Ammon's horn (tissue), 1 donor: ENCODE measurements at regions not wholly inside any gene's neighbourhood (a gene's known extent, or its start where the extent isn't known, plus 50 kb on each side); places are given as distances from the start of the nearest gene placed in this dataset.
"Not testable (repeated sequence)": the region's sequence is repeated elsewhere in the genome, so short reads cannot be mapped to it uniquely, and the experiment has no call there.

Source experiments
- DNase-seq: peaks from one replicate; pipeline ENCODE4 v3.0.0-alpha.2; 2016; ENCODE audit warnings: low spot score

DNA sequence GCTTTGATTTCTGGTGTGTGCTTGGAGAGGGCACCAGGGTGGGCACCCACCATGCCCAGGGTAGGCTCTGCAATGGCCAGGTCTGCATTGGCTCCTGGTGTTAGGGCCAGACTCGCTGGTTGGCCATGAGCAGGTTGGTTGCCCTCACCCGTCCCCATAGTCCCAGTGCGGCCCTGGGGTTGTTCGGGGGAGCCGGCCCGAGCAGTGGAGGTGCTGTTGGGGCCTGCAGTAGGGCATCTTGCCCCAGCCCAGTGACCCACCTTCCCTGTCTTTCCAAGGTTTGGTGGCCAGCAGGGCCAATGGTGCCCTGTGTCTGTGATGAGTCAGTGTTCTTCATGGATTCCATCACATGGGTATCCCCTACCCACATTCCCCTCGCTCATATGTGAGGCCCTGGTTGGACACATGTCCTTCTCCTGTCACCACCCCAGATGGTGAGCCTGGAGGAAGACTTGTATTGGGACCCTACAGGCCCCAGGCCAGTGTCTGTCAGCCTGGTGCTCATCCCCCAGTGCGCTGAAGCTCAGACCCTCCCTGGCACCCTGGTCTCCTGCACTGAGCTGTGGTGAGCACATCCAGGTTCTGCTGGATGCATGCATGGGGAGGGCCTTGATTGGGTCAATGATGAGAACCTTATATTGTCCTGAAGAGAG lies 190.1 kb downstream of the UBE3A start:
- DNase-seq = no peak

DNA sequence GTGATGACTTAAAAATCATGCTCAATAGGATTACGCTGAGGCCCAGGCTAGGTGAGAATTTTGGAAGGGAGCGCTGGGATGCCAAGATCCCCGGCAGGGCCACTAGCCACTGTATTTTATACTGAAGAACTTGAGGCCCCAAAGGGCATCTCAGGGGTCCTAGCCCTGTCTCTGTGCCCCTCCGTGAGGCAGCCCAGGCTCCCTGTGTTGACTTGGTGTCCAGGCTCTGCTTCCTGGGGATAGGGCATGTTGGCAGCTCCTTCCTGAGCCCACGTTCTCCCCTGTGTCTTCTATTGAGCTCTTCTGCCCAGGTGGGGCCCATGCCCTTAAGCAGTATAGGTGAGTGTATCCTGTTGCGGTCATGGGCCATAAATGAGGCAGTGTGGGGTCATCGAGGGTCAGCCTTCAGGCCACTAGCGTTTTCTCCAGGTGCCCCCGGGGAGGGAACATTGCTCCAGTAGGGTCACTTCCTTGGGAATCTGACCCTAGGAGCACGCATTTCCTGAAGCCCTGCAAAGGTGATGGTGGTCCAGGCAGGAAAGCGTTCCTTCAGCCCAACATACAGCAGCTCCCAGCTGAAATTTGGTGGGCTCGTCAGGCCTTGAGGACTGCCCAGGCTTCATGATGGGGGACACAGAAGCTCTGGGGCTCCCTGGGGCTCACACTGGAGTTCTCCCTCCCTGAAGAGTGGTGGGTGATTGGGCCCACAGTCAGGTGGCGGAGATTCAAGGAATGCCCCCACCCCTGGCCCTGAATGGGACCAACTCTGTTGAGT lies 189.4 kb downstream of the UBE3A start:
- DNase-seq = no peak

DNA sequence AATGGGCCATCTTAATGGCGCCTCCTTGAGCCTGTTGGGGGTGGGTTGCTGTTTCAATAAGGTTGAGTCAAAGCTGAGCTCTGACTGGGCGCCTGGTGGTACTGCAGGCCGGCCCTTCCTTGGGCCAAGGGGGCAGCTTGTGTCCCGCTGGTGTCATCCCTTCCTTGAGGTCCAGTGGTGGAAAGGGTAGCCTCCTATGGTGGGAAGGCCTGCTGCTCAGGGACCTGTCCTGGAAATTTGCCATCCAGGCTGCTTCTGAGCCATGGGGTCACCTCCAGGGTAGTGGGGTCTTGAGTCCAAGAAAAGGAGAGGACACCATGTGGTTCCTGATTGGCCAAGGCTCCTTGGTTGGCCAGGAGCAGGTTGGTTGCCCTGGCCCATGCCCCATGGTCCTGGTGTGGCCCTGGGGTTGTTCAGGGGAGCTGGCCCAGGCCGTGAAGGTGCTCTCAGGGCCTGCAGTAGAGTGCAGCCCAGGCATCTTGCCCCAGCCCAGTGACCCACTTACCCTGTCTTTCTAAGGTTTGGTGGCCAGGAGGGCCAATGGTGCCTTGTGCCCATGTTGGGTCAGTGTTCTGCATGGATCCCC lies 188.7 kb downstream of the UBE3A start:
- DNase-seq = no peak

DNA sequence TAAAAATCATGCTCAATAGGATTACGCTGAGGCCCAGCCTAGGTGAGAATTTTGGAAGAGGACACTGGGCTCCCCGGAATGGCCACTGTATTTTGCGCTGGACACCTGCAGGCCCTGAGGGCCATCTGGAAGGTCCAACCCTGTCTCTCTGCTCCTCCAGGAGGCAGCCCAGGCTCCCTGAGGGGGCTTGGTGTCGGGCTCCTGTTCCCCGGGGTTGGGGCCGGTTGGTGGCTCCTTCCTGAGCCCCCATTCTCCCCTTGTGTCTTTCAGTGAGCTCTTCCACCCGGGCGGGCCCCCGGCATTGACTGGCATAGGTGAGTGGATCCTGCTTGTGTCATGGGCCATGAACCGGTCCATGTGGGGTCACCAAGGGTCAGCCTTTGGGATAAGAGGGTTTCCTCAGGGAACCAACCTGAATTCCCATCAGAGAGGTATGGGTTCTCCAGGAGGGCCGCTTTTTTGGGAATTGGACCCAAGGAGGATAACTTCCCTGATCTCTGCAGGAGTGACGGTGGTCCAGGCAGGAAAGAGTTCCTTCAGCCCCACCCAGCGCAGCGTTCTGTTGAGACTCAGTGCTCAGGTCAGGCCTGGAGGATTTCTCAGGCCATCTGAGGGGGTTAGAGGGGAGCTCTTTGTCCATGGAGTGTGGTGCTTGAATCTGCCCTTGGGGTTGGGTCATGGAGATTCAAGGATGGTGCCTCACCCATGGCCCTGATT lies 187.8 kb downstream of the UBE3A start:
- no peak for DNase-seq

DNA sequence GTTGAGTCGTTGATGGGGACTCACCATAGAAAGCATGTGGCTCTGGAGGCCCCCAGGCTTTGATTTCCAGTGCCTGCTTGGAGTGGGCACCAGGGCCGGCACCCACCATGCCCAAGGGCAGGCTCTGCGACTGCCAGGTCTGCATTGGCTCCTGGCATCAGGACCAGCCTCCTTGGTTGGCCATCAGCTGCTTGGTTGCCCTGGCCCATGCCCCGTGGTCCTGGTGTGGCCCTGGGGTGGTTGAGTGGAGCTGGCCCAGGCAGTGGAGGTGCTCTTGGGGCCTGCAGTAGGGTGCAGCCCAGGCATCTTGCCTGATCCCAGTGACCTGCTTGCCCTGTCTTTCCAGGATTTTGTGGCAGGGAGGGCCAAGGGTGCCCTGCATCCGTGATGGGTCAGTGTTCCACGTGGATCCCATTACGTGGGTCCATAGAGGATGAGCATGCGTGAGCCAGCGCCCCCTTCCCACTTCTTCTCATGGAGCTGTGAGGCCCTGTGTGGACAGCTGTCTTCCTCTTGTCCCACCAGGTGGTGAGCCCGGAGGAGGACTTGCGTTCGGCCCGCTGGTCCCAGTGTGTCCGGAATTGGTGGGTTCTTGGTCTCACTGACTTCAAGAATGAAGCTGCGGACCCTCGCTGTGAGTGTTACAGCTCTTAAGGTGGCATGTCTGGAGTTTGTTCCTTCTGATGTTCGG lies 187.0 kb downstream of the UBE3A start:
- DNase-seq = peak; percentile 1

DNA sequence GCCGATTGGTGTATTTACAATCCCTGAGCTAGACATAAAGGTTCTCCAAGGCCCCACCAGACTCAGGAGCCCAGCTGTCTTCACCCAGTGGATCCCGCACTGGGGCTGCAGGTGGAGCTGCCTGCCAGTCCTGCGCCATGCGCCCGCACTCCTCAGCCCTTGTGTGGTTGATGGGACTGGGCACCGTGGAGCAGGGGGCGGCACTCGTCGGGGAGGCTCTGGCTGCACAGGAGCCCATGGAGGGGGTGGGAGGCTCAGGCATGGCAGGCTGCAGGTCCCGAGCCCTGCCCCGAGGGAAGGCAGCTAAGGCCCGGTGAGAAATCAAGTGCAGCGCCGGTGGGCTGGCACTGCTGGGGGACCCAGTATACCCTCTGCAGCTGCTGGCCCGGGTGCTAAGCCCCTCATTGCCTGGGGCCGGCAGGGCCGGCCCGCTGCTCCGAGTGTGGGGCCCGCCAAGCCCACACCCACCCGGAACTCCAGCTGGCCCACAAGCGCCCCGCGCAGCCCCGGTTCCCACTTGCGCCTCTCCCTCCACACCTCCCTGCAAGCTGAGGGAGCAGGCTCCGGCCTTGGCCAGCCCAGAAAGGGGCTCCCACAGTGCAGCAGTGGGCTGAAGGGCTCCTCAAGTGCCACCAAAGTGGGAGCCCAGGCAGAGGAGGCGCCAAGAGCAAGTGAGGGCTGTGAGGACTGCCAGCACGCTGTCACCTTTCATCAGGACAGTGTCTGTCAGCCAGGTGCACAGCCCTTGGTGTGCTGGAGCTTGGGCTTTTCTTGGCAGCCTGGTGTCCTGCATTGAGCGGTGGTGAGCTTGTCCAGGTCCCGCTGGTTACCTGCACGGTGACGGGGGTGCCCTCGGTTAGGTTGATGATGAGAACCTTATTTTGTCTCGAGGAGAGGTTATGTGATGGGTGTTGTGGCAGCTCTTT lies 185.5 kb downstream of the UBE3A start:
- not testable (repeated sequence) for DNase-seq

DNA sequence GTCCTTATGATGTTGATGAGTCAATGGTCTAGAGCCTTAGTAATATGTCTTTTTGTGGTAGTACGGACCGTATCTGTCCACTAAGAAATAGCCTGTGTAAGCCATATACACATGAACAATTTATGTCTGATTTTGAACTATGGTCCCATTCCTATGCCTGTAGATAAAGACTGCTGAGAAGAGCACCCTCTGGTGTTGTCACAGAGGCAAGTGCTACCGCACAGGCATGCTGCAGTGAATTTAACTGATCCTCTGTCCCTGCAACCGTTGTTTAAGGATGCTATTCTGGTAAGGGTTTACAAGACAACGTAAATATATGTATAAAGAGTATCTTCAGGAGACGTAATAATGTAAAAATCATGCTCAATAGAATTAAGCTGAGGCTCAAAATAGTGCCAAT lies 170.7 kb downstream of the UBE3A start:
- no peak for DNase-seq
